CD4-positive, alpha-beta T cell treated with Interferon alpha-2 for 1 hour (primary cell): ENCODE measurements at regions not wholly inside any gene's neighbourhood (a gene's known extent, or its start where the extent isn't known, plus 50 kb on each side); places are given as distances from the start of the nearest gene placed in this dataset.

Experiments used
- DNase-seq, 2 donors: peaks; one replicate each; pipeline ENCODE4 v3.0.0-alpha.2; 2020 to 2022

GRCh38 chr1:168381850-168382249 lies 101.2 kb downstream of the TBX19 start:
- DNase-seq = no peak

- no peak for DNase-seq
Measured at GRCh38 chr1:168380945-168381344, 100.3 kb downstream of the TBX19 start.

DNA sequence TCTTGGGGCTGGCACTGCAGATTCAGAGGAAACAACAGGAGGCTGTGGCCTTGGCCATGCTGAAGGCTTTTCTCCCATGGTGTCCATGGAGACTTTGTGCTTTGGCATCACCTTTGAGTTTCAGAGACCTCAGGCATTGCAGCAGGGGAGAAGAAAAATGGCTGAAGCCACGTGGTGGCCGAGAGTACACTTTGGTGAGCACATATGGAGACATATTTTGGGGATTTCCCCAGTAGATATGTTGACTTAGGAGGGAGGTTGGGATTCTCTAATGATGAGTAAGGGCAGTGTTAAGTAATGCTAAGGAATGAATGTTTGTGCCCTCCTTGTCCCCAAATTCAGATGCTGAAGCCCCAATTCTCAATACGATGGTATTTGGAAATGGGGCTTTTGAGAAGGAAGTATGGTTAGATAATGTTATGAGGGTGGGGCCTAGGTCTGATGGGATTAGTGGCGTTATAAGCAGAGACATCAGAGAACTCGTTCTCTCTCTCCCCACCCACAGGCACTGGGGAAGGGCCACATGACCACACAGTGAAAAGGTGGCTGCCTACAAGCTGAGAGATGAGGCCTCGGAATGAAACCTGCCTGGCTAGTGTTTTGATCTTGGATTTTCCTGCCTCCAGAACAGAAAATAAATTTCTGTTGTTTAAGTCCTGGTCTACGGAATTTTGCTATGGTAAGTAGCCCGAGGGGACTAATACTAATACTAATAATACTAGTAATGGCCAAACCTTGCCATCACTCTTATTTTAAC lies 98.6 kb downstream of the TBX19 start:
- no peak for DNase-seq

DNA sequence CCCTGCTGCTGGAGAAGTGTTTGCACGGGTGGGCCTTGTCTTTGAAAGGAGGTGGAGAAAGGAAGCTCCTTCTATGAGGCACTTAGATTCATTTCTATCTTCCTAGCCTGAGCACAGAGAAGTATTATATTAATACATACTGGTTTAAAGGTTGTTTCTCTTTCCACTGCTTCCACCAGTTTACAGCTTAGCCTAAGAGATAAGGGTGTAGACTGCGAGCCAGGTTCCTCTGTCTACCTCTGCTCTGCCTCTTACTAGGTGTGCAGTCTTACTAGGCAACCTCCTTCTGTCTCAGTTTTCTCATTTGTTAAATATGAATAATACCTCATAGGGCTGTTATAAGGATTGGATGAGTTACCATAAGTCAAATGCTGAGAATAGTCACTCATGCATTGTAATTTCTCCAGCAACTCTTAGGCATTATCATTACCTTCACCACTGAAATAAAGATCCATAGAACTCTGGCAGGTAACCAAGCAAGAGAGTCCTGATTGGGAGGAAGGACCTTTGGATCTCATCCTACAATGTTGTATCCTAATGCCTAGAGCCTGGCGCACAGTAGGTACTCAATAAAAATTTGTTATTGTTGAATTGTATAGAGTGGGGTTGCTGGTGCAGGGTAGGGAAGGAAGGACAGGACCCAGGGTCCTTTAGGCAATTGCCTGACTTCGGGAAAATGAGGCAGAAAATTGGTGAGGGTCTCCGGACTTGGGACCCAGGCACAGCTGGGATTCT lies 95.1 kb downstream of the TBX19 start:
- no peak for DNase-seq

DNA sequence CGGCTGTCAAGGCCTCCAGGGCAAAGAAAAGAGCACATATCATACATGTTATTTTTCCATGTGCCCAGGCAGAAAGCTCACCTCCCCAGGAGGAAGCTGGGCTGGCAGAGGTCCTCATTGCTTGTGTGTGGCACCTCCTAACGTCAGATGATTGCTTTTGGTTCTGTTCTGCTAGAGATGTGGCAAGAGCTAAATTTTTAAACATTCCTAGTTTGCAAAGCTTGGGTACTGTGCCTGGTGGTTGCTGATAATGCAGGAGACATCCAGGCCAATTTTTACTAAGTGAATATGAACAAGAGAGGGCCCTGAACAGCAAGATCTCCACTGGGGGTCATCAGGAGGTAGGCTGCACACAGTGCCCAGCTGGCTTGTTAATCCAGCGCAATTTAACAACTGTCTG lies 93.9 kb downstream of the TBX19 start:
- DNase-seq = no peak

DNA sequence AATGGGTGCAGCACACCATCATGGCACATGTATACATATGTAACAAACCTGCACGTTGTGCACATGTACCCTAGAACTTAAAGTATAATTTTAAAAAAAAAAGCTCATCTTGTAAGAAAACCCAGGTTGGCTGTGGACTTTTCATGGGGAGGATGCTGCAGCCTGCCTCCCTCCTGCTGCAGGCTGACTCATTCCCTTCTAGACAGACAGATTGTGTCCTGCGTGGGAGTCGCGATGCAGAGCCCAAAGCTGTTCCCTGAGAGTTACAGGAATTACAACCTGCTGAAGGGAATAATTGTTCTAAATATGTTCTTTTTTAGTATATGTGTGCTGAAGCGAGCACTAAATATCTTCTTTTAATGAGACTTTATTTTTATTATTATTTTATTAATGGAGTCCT lies 93.2 kb downstream of the TBX19 start:
- DNase-seq = no peak

GRCh38 chr1:168372861-168373371 lies 92.2 kb downstream of the TBX19 start:
- DNase-seq = no peak

- no peak for DNase-seq
Measured at GRCh38 chr1:168372307-168372706, 91.6 kb downstream of the TBX19 start.

DNA sequence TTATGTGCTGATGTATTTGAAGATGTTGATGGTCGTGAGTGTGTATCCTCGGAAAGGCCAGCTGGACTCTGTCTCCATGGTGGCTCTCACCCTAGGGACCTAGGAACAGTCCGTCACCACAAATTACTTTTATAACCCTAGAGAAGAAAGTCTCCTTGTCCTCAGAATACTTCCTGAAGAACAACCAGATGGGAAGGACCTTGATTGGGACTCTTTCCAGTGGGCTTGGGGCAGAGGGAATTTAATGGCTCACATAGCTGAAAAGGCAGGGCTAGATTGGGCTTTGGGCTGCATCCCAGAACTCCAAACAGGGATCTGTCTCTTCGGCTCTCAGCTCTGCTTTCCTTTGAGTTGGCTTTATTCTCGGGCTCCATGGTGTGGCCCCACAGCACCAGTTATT lies 90.8 kb downstream of the TBX19 start:
- no peak for DNase-seq

DNA sequence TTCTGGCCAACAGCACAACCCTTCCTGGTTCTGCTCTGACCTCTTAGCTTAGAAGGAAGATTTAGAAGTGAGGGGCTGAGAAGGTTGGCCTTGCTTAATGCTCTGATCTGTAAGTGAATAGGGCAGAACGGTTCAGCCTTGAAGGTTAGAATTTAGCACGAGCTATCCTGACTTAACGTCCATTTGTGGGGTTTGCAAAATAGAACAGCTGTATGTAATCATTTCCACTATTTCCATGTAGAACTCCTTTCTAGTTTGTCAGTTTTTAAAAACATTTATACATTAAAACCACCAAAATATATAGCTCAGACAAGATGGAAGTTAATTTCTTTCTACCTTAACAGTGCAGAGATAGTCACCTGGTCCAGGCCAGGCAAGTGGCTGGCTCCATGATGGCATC lies 89.9 kb downstream of the TBX19 start:
- DNase-seq = no peak

GRCh38 chr1:168369655-168370054 lies 89.0 kb downstream of the TBX19 start:
- no peak for DNase-seq

GRCh38 chr1:168368131-168368530 lies 87.5 kb downstream of the TBX19 start:
- no peak for DNase-seq

- DNase-seq = peak; percentile 18 to 58
Measured at GRCh38 chr1:168365719-168366479, 85.2 kb downstream of the TBX19 start.
